Calu3 (cell line): ENCODE measurements at regions not wholly inside any gene's neighbourhood (a gene's known extent, or its start where the extent isn't known, plus 50 kb on each side); places are given as distances from the start of the nearest gene placed in this dataset.

Experiments used
- BruUV-seq: library from RNA; stranded (reverse); fragments of 400-500 nt; replicated peaks from 2 replicates; lab custom pipeline; 2021; lab: Mats Ljungman, UMichigan
- CTCF ChIA-PET: fragments of 300-600 bp; sonication (Branson Sonifier 250); formaldehyde crosslinking; loops from one replicate; lab custom pipeline; 2022; ENCODE audit warnings: antibody characterized with exemption; lab: Charles Lee
- DNase-seq: peaks from one replicate; pipeline ENCODE4 v3.0.0; 2022
- H3K27ac Mint-ChIP-seq: one replicate; pipeline ENCODE4 v1.8.0; 2022; ENCODE audit warnings: mixed read lengths; ENCODE audit not compliant: unreplicated experiment
- H3K27me3 Mint-ChIP-seq: one replicate; pipeline ENCODE4 v1.8.0; 2022; ENCODE audit warnings: mixed read lengths; ENCODE audit not compliant: unreplicated experiment
- H3K36me3 Mint-ChIP-seq: one replicate; pipeline ENCODE4 v1.8.0; 2022; ENCODE audit warnings: mild to moderate bottlenecking, moderate library complexity, mixed read lengths; ENCODE audit not compliant: insufficient read depth, unreplicated experiment
- H3K4me1 Mint-ChIP-seq: one replicate; pipeline ENCODE4 v1.8.0; 2022; ENCODE audit warnings: mild to moderate bottlenecking, low read depth, mixed read lengths; ENCODE audit not compliant: unreplicated experiment
- H3K4me3 Mint-ChIP-seq: one replicate; pipeline ENCODE4 v1.8.0; 2022; ENCODE audit warnings: mild to moderate bottlenecking, low read depth, moderate library complexity, mixed read lengths; ENCODE audit not compliant: unreplicated experiment
- H3K9me3 Mint-ChIP-seq: one replicate; pipeline ENCODE4 v1.8.0; 2022; ENCODE audit warnings: low read depth, mixed read lengths; ENCODE audit not compliant: unreplicated experiment
- intact Hi-C: fragments of 100-400 bp; cut with micrococcal nuclease; formaldehyde crosslinking; loops from one replicate; pipeline ENCODE4 v1.10.0; 2022; ENCODE audit not compliant: unreplicated experiment
- TF ChIP-seq, protein P1 (sequence below): fragments of 200-600 bp; IDR thresholded peaks from one replicate; pipeline ENCODE4 v1.8.0; 2022; ENCODE audit warnings: antibody characterized with exemption; ENCODE audit not compliant: unreplicated experiment

- no peak overlapping the region for H3K27ac Mint-ChIP-seq
- intact Hi-C loops: no loop called here
- no peaks in the 10 kb centered on the region for H3K36me3 Mint-ChIP-seq
- TF ChIP-seq, protein P1, sequence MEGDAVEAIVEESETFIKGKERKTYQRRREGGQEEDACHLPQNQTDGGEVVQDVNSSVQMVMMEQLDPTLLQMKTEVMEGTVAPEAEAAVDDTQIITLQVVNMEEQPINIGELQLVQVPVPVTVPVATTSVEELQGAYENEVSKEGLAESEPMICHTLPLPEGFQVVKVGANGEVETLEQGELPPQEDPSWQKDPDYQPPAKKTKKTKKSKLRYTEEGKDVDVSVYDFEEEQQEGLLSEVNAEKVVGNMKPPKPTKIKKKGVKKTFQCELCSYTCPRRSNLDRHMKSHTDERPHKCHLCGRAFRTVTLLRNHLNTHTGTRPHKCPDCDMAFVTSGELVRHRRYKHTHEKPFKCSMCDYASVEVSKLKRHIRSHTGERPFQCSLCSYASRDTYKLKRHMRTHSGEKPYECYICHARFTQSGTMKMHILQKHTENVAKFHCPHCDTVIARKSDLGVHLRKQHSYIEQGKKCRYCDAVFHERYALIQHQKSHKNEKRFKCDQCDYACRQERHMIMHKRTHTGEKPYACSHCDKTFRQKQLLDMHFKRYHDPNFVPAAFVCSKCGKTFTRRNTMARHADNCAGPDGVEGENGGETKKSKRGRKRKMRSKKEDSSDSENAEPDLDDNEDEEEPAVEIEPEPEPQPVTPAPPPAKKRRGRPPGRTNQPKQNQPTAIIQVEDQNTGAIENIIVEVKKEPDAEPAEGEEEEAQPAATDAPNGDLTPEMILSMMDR: no peak
- DNase-seq: no peak
- H3K4me1 Mint-ChIP-seq: no peaks in the 10 kb centered on the region
- CTCF ChIA-PET: no interaction called here
- peaks cover 88% of the 10 kb centered on the region for H3K27me3 Mint-ChIP-seq
- no peaks in the 10 kb centered on the region for H3K9me3 Mint-ChIP-seq
- BruUV-seq: no TSS peak
- no peak overlapping the region for H3K4me3 Mint-ChIP-seq
These were observed 319.7 kb upstream of the WWC1 start for GRCh38 chr5:167971706-167972105.

GRCh38 chr5:167973126-167973525, 318.3 kb upstream of the WWC1 start:
- H3K4me3 Mint-ChIP-seq: no peak overlapping the region
- H3K36me3 Mint-ChIP-seq: no peaks in the 10 kb centered on the region
- no peak overlapping the region for H3K27ac Mint-ChIP-seq
- CTCF ChIA-PET: no interaction called here
- TF ChIP-seq, protein P1: no peak
- H3K9me3 Mint-ChIP-seq: no peaks in the 10 kb centered on the region
- peaks cover 81% of the 10 kb centered on the region for H3K27me3 Mint-ChIP-seq
- BruUV-seq: no TSS peak
- DNase-seq: no peak
- H3K4me1 Mint-ChIP-seq: no peaks in the 10 kb centered on the region
- intact Hi-C loops: no loop called here

GRCh38 chr5:167984951-167985350, 306.5 kb upstream of the WWC1 start:
- H3K4me1 Mint-ChIP-seq: peaks cover 8% of the 10 kb centered on the region
- CTCF ChIA-PET: no interaction called here
- intact Hi-C loops: no loop called here

DNA sequence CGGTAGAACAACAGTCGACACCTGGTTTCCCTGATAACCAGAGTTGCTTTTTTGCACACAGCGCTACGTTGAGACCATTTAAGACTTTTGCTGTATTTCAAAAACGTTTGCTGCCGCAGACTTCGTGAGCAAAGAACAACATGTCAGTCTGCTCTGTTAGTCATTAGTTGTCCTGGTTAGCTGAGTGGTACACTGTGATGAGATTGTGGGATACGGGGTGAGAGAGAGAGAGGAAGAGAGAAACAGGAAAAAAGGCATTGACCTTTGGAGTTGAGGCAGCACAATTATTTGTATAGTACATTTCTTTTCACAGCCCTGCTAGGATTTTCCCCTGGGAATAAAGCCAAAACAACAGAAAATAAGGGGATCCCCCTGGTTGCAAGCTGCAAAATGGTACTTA, 306.1 kb upstream of the WWC1 start:
- H3K27me3 Mint-ChIP-seq: peaks cover 78% of the 10 kb centered on the region
- no peak overlapping the region for H3K27ac Mint-ChIP-seq
- TF ChIP-seq, protein P1: no peak
- CTCF ChIA-PET: no interaction called here
- peaks cover 8% of the 10 kb centered on the region for H3K4me1 Mint-ChIP-seq
- H3K36me3 Mint-ChIP-seq: no peaks in the 10 kb centered on the region
- no peak for DNase-seq
- H3K9me3 Mint-ChIP-seq: no peaks in the 10 kb centered on the region
- no peak overlapping the region for H3K4me3 Mint-ChIP-seq
- intact Hi-C loops: no loop called here
- BruUV-seq: no TSS peak

More at GRCh38 chr5:167984951-167985350, 306.5 kb upstream of the WWC1 start:
- H3K27ac Mint-ChIP-seq: no peak overlapping the region
- no peaks in the 10 kb centered on the region for H3K9me3 Mint-ChIP-seq
- TF ChIP-seq, protein P1: no peak
- no TSS peak for BruUV-seq
- no peak for DNase-seq
- no peaks in the 10 kb centered on the region for H3K36me3 Mint-ChIP-seq
- H3K4me3 Mint-ChIP-seq: no peak overlapping the region
- H3K27me3 Mint-ChIP-seq: peaks cover 80% of the 10 kb centered on the region
